ENCODE measurements at regions not wholly inside any gene's neighbourhood (a gene's known extent, or its start where the extent isn't known, plus 50 kb on each side); places are given as distances from the start of the nearest gene placed in this dataset.

GRCh38 chr10:46223626-46224413, 63.0 kb upstream of the ANTXRL start:
- no peak overlapping the region for H3K4me3 ChIP-seq (replicated peaks in 1 of 3)
- no peaks in the 10 kb centered on the region for H3K36me3 ChIP-seq
- intact Hi-C loops (cut with DNase I), result no loop called here
- peaks cover 0 to 3% of the 10 kb centered on the region in 2 donors for H3K4me1 ChIP-seq
- H3K27ac ChIP-seq, result no peak overlapping the region
- no peaks in the 10 kb centered on the region for H3K9me3 ChIP-seq
- no peak for DNase-seq
- TF ChIP-seq CTCF (IDR thresholded peaks at IDR 0.05), result no peak
- TF ChIP-seq POLR2A (IDR thresholded peaks at IDR 0.05), result no peak
- H3K27me3 ChIP-seq, result no peaks in the 10 kb centered on the region
- 92 to 97% methylated on average over 9 to 10 of the region's 10 CpGs for WGBS, 2 donors

- 86 to 94% methylated on average over 2 of the region's 2 CpGs for WGBS, 2 donors
- DNase-seq, result no peak
- Histone ChIP-seq H3K27ac (no peak overlapping the region), H3K9me3 (no peaks in the 10 kb centered on the region), H3K36me3 (no peaks in the 10 kb centered on the region), H3K4me3 (replicated peaks in 1 of 3) (no peak overlapping the region), H3K27me3 (no peaks in the 10 kb centered on the region), H3K4me1 (peaks cover 0 to 4% of the 10 kb centered on the region in 2 donors)
- TF ChIP-seq POLR2A (IDR thresholded peaks at IDR 0.05), result no peak
- no peak for TF ChIP-seq CTCF (IDR thresholded peaks at IDR 0.05)
- intact Hi-C loops (cut with DNase I), result no loop called here
Measured at GRCh38 chr10:46224414-46224682, 62.4 kb upstream of the ANTXRL start.

GRCh38 chr10:46225597-46225996, 61.2 kb upstream of the ANTXRL start:
- H3K27ac ChIP-seq, result no peak overlapping the region
- H3K36me3 ChIP-seq, result no peaks in the 10 kb centered on the region
- H3K4me3 ChIP-seq (replicated peaks in 1 of 3), result no peak overlapping the region
- H3K4me1 ChIP-seq, result peaks cover 0 to 4% of the 10 kb centered on the region in 2 donors
- TF ChIP-seq CTCF (IDR thresholded peaks at IDR 0.05), result no peak
- TF ChIP-seq POLR2A (IDR thresholded peaks at IDR 0.05), result no peak
- no peak for DNase-seq
- H3K9me3 ChIP-seq, result no peaks in the 10 kb centered on the region
- WGBS, 2 donors, result 78% methylated on average over 3 of the region's 5 CpGs; no CpG with 5 or more reads in 1 of the 2 donors
- H3K27me3 ChIP-seq, result no peaks in the 10 kb centered on the region
- intact Hi-C loops (cut with DNase I), result no loop called here

- WGBS, 2 donors, result 59 to 63% methylated on average over 2 of the region's 2 CpGs
- no peaks in the 10 kb centered on the region for H3K36me3 ChIP-seq
- no peak overlapping the region for H3K27ac ChIP-seq
- intact Hi-C loops (cut with DNase I), result no loop called here
- no peak for DNase-seq
- no peaks in the 10 kb centered on the region for H3K27me3 ChIP-seq
- H3K4me1 ChIP-seq, result peaks cover 0 to 4% of the 10 kb centered on the region in 2 donors
- H3K9me3 ChIP-seq, result no peaks in the 10 kb centered on the region
- H3K4me3 ChIP-seq (replicated peaks in 1 of 3), result no peak overlapping the region
- TF ChIP-seq CTCF (IDR thresholded peaks at IDR 0.05) (no peak), POLR2A (IDR thresholded peaks at IDR 0.05) (no peak)
Measured at GRCh38 chr10:46226232-46226631, 60.6 kb upstream of the ANTXRL start.

- Histone ChIP-seq H3K36me3 (no peaks in the 10 kb centered on the region), H3K27me3 (no peaks in the 10 kb centered on the region), H3K9me3 (no peaks in the 10 kb centered on the region), H3K4me3 (replicated peaks in 1 of 3) (no peak overlapping the region), H3K4me1 (peaks cover 0 to 4% of the 10 kb centered on the region in 2 donors), H3K27ac (no peak overlapping the region)
- 83 to 86% methylated on average over 5 to 6 of the region's 7 CpGs for WGBS, 2 donors
- no peak for DNase-seq
- no peak for TF ChIP-seq CTCF (IDR thresholded peaks at IDR 0.05)
- no peak for TF ChIP-seq POLR2A (IDR thresholded peaks at IDR 0.05)
- intact Hi-C loops (cut with DNase I), result no loop called here
Measured at GRCh38 chr10:46226900-46227558, 59.8 kb upstream of the ANTXRL start.
